Glutamatergic neuron (in vitro differentiated cells): ENCODE measurements at regions not wholly inside any gene's neighbourhood (a gene's known extent, or its start where the extent isn't known, plus 50 kb on each side); places are given as distances from the start of the nearest gene placed in this dataset.

Experiments used
- DNase-seq: peaks from one replicate; pipeline ENCODE4 v3.0.0; 2022
- H3K27ac Mint-ChIP-seq: one replicate; pipeline ENCODE4 v1.8.0; 2020; ENCODE audit warnings: mild to moderate bottlenecking, mixed read lengths, inconsistent platforms; ENCODE audit not compliant: unreplicated experiment
- H3K27me3 Mint-ChIP-seq: one replicate; pipeline ENCODE4 v1.8.0; 2020; ENCODE audit warnings: mild to moderate bottlenecking, moderate library complexity, mixed read lengths, inconsistent platforms; ENCODE audit not compliant: unreplicated experiment
- H3K36me3 Mint-ChIP-seq: one replicate; pipeline ENCODE4 v1.8.0; 2020; ENCODE audit warnings: mild to moderate bottlenecking, mixed read lengths, inconsistent platforms; ENCODE audit not compliant: unreplicated experiment
- H3K4me1 Mint-ChIP-seq: one replicate; pipeline ENCODE4 v1.8.0; 2020; ENCODE audit warnings: mild to moderate bottlenecking, low read depth, mixed read lengths, inconsistent platforms; ENCODE audit not compliant: unreplicated experiment
- H3K4me3 Mint-ChIP-seq: one replicate; pipeline ENCODE4 v1.8.0; 2020; ENCODE audit warnings: mild to moderate bottlenecking, mixed read lengths, inconsistent platforms; ENCODE audit not compliant: unreplicated experiment
- H3K9me3 Mint-ChIP-seq: one replicate; pipeline ENCODE4 v1.8.0; 2020; ENCODE audit warnings: mild to moderate bottlenecking, moderate library complexity, mixed read lengths, inconsistent platforms; ENCODE audit not compliant: unreplicated experiment
- TF ChIP-seq, protein P1 (sequence below): fragments of 200-600 bp; sonication (generic); IDR thresholded peaks from one replicate; pipeline ENCODE4 v1.5.0; 2021; ENCODE audit not compliant: partially characterized antibody, unreplicated experiment

DNA sequence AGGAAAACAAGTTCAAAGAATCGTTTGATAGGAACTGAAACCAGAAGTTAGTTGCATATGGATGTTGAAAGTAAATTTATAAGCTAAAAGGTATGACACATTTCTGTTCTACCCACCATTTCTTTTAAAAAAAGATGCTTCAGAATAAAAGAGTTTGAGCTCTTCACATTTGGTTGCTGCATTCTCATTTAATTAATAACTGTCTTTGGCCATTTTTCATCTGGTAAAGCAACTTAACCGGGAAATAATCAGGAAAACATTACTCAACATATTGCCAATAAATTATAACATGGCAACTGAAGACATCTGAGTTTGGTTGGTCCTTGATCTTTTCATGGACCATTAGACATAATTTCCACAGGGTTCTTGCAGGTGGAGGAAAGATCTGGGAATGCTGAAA lies 180.2 kb upstream of the TWIST2 start:
- peaks cover 4% of the 10 kb centered on the region for H3K36me3 Mint-ChIP-seq
- H3K9me3 Mint-ChIP-seq: peaks cover 4% of the 10 kb centered on the region
- H3K4me3 Mint-ChIP-seq: no peak overlapping the region
- TF ChIP-seq, protein P1, sequence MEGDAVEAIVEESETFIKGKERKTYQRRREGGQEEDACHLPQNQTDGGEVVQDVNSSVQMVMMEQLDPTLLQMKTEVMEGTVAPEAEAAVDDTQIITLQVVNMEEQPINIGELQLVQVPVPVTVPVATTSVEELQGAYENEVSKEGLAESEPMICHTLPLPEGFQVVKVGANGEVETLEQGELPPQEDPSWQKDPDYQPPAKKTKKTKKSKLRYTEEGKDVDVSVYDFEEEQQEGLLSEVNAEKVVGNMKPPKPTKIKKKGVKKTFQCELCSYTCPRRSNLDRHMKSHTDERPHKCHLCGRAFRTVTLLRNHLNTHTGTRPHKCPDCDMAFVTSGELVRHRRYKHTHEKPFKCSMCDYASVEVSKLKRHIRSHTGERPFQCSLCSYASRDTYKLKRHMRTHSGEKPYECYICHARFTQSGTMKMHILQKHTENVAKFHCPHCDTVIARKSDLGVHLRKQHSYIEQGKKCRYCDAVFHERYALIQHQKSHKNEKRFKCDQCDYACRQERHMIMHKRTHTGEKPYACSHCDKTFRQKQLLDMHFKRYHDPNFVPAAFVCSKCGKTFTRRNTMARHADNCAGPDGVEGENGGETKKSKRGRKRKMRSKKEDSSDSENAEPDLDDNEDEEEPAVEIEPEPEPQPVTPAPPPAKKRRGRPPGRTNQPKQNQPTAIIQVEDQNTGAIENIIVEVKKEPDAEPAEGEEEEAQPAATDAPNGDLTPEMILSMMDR: no peak
- H3K4me1 Mint-ChIP-seq: no peaks in the 10 kb centered on the region
- no peaks in the 10 kb centered on the region for H3K27me3 Mint-ChIP-seq
- no peak overlapping the region for H3K27ac Mint-ChIP-seq
- DNase-seq: no peak

DNA sequence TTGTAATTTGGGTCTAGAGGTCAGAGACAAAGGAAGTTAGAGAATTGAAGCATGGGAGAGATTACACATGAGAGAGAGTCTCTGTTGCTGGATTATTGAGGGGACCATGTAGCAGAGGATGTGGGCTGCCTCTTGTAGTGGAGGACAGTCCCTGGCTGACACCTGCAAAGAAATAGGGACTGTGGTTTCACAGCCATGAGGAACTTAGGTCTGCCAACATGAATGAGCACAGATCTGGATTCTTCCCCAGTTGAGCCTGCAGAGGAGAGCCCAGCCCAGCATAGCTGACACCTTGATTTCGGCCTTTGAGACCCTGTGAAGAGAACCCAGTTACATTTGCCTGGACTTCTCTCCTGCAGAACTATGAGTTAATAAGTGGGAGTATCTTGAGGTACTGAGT lies 179.5 kb upstream of the TWIST2 start:
- Mint-ChIP-seq H3K27ac (no peak overlapping the region), H3K36me3 (peaks cover 4% of the 10 kb centered on the region), H3K9me3 (peaks cover 4% of the 10 kb centered on the region), H3K27me3 (no peaks in the 10 kb centered on the region), H3K4me3 (no peak overlapping the region), H3K4me1 (no peaks in the 10 kb centered on the region)
- DNase-seq: no peak
- TF ChIP-seq, protein P1: no peak

DNA sequence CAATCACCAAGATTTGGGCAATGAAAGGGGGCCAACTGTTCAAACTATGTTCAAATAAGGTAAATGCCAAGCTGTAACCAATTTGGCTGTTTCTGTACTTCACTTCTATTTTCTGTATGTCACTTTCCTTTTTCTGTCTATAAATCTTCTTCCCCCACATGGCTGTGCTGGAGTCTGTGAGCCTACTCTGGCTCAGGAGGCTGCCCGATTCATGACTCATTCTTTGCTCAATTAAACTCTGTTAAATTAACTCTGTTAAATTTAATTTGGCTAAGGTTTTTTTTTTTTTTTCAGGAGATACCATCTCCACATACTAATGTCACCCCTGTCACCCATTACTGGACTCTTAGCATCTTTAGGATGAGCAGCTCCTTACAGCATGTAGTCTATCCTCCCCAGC lies 178.8 kb upstream of the TWIST2 start:
- peaks cover 4% of the 10 kb centered on the region for H3K36me3 Mint-ChIP-seq
- H3K4me1 Mint-ChIP-seq: no peaks in the 10 kb centered on the region
- no peak for DNase-seq
- no peaks in the 10 kb centered on the region for H3K9me3 Mint-ChIP-seq
- H3K4me3 Mint-ChIP-seq: no peak overlapping the region
- TF ChIP-seq, protein P1: no peak
- no peaks in the 10 kb centered on the region for H3K27me3 Mint-ChIP-seq
- no peak overlapping the region for H3K27ac Mint-ChIP-seq

DNA sequence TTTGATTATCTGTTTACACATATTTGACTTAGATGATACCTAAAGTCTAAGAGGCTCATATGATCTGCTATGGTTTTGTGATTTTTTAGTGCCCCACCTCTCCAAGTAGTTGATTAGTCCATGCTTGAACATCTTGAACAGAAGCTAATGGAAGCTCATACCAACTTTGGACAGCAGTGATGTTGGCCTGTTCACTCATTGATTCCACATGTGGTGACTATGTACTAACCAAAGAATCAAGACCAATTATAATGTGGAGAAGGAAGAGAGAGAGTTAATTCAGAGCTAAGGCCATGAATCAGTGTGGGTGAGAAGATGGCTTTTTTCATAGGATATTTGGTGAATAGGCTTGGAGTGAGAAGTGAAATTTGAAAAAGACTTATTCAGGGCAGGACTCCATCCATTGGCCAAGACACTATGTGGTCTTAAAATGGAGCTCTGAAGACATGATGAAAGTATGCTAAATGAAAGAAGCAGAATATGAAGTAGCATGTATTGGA lies 178.3 kb upstream of the TWIST2 start:
- TF ChIP-seq, protein P1: no peak
- no peaks in the 10 kb centered on the region for H3K27me3 Mint-ChIP-seq
- H3K4me1 Mint-ChIP-seq: no peaks in the 10 kb centered on the region
- H3K27ac Mint-ChIP-seq: no peak overlapping the region
- DNase-seq: no peak
- H3K9me3 Mint-ChIP-seq: no peaks in the 10 kb centered on the region
- H3K4me3 Mint-ChIP-seq: no peak overlapping the region
- peaks cover 4% of the 10 kb centered on the region for H3K36me3 Mint-ChIP-seq

DNA sequence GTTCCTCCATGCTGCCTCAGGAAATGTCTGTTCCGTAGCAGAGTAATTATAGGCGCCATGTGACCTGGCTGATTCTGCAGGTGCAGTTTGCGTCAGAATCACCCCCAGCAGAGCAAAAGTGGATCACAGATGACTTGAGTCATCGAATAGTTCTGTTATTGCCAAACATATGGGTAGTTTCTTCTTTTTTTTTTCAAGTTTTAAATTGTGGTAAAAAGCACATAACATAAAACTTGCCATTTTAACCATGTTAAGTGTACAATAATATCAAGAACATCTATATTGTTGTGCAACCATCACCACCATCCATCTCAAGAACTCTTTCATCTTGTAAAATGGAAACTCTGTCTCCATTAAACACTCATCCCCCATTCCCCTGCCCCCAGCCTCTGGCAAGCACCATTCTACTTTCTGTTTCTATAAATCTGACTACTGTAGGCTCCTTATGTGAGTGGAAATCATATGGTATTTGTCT lies 177.7 kb upstream of the TWIST2 start:
- Mint-ChIP-seq H3K4me1 (no peaks in the 10 kb centered on the region), H3K27ac (no peak overlapping the region), H3K9me3 (no peaks in the 10 kb centered on the region), H3K27me3 (no peaks in the 10 kb centered on the region), H3K36me3 (peaks cover 4% of the 10 kb centered on the region), H3K4me3 (no peak overlapping the region)
- TF ChIP-seq, protein P1: no peak
- no peak for DNase-seq
